Left renal cortex interstitium (tissue), 4 donors: ENCODE measurements at regions not wholly inside any gene's neighbourhood (a gene's known extent, or its start where the extent isn't known, plus 50 kb on each side); places are given as distances from the start of the nearest gene placed in this dataset.

Experiments used
- DNase-seq, 4 donors: peaks; one replicate each; pipeline ENCODE4 v3.0.0-alpha.2; 2013; ENCODE audit warnings: low read depth in 4 of 4, low spot score in 2 of 4, missing footprints in 1 of 4

DNA sequence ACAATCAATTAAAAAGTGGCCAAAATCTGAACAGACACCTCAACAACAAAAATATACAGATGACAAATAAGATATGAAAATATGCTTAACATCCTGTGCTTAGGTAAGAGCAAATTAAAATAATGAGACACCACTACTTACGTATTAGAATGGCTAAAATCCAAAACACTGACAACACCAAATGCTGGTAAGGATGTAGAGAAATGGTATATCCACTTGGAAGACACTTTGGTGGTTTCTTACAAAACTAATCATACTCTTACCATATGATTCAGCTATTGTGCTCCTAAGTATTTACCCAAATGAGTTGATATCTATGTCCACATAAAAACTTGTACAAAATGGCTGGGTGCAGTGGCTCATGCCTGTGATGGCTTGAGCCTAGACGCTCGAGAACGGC is 51.7 kb upstream of the ZNF599 start:
- no peak for DNase-seq
